H1 (cell line): ENCODE measurements at regions not wholly inside any gene's neighbourhood (a gene's known extent, or its start where the extent isn't known, plus 50 kb on each side); places are given as distances from the start of the nearest gene placed in this dataset.

Experiments
- CEBPB ChIP-seq: IDR thresholded peaks from 2 replicates; pipeline ENCODE4 v1.6.1; 2012; ENCODE audit warnings: low read depth, low read length
- EP300 ChIP-seq, 2 experiments: IDR thresholded peaks; 1 replicate in 1 of 2; 2 replicates in 1 of 2; pipeline ENCODE4 v1.6.1; 2011 to 2012; ENCODE audit warnings: low read depth in 2 of 2, low read length in 2 of 2, mild to moderate bottlenecking in 2 of 2, borderline replicate concordance in 1 of 2, inconsistent platforms in 1 of 2, moderate library complexity in 1 of 2
- EZH2 ChIP-seq: fragments of 200-600 bp; sonication (generic); IDR thresholded peaks from 2 replicates; pipeline ENCODE4 v1.7.1; 2012; ENCODE audit warnings: low read depth, mild to moderate bottlenecking, moderate library complexity, low read length, inconsistent platforms; ENCODE audit not compliant: severe bottlenecking
- POLR2A ChIP-seq, 2 experiments: IDR thresholded peaks; 1 replicate in 1 of 2; 2 replicates in 1 of 2; pipeline ENCODE4 v1.6.1; 2011; ENCODE audit warnings: low read depth in 2 of 2, low read length in 2 of 2, mild to moderate bottlenecking in 2 of 2; ENCODE audit errors: control extremely low read depth in 1 of 2
- POLR2AphosphoS5 ChIP-seq: IDR thresholded peaks from 2 replicates; pipeline ENCODE4 v1.6.1; 2011; ENCODE audit warnings: low read depth, low read length
- POU5F1 ChIP-seq: IDR thresholded peaks from 2 replicates; pipeline ENCODE4 v1.6.1; 2011; ENCODE audit warnings: low read depth, mild to moderate bottlenecking, low read length, moderate library complexity
- RAD21 ChIP-seq, 2 experiments: IDR thresholded peaks in 1 of 2; conservative IDR thresholded peaks in 1 of 2; 2 replicates each; pipeline ENCODE4 v1.6.1; 2011; ENCODE audit warnings: low read depth in 2 of 2, low read length in 2 of 2, improper control_type of control experiment in 1 of 2, inconsistent platforms in 1 of 2, mild to moderate bottlenecking in 1 of 2, moderate library complexity in 1 of 2
- TCF12 ChIP-seq: IDR thresholded peaks from 2 replicates; pipeline ENCODE4 v1.6.1; 2011; ENCODE audit warnings: low read depth, mild to moderate bottlenecking, low read length
- ZNF274 ChIP-seq: IDR thresholded peaks from 2 replicates; pipeline ENCODE4 v1.7.0; 2012; ENCODE audit warnings: low read length, borderline replicate concordance; ENCODE audit errors: extremely low read depth
- TF ChIP-seq, protein P1 (sequence below), 3 experiments: IDR thresholded peaks; 1 replicate in 2 of 3; 2 replicates in 1 of 3; pipeline versions ENCODE4 v1.5.1 to v1.6.1; 2011; ENCODE audit warnings: low read length in 3 of 3, mild to moderate bottlenecking in 3 of 3, inconsistent platforms in 2 of 3, low read depth in 1 of 3, moderate library complexity in 1 of 3; ENCODE audit not compliant: insufficient read depth in 1 of 3; ENCODE audit errors: control extremely low read depth in 1 of 3
- TF ChIP-seq, protein P2 (sequence below): IDR thresholded peaks from 2 replicates; pipeline ENCODE4 v1.6.1; 2011; ENCODE audit warnings: low read length, improper control_type of control experiment
- TF ChIP-seq, protein P3 (sequence below): IDR thresholded peaks from 2 replicates; pipeline ENCODE4 v1.6.1; 2012; ENCODE audit warnings: low read length, inconsistent platforms
- TF ChIP-seq, protein P4 (sequence below): IDR thresholded peaks from 2 replicates; pipeline ENCODE4 v1.6.1; 2012; ENCODE audit warnings: inconsistent platforms

DNA sequence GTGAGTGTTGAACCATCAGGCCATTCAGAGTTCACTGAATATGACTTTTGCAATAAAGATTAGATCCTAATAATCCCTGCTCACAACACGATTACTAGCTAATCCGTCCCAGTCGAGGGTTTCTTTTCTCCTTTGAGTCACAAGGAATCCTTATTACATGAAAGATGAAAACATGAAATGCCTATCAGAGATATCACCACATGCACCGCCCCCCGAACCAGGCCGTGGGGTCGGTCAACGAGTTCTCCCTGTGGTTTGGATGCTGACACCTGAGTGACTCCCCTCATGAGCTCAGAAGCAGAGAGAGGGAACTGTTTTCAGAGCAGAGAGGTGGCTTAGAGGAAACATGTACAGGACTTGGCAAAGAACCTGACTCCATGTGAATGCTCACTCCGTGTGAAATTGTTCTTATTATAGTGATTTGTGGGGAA is 263.3 kb downstream of the ETS1 start:
- TF ChIP-seq RAD21 (IDR thresholded peaks at IDR 0.05 in 1 of 2, conservative IDR thresholded peaks at IDR 0.05 in 1 of 2; ENCODE audit: low read depth in 2 of 2, low read length in 2 of 2) (no peak), POU5F1 (no peak), CEBPB (no peak), TCF12 (no peak), POLR2AphosphoS5 (no peak), POLR2A (IDR thresholded peaks at IDR 0.05; ENCODE audit: control extremely low read depth in 1 of 2, low read depth in 2 of 2, low read length in 2 of 2) (no peak), EZH2 (no peak), EP300 (IDR thresholded peaks at IDR 0.05; ENCODE audit: borderline replicate concordance in 1 of 2, low read depth in 2 of 2, low read length in 2 of 2) (no peak), ZNF274 (no peak)
- TF ChIP-seq, protein P1, sequence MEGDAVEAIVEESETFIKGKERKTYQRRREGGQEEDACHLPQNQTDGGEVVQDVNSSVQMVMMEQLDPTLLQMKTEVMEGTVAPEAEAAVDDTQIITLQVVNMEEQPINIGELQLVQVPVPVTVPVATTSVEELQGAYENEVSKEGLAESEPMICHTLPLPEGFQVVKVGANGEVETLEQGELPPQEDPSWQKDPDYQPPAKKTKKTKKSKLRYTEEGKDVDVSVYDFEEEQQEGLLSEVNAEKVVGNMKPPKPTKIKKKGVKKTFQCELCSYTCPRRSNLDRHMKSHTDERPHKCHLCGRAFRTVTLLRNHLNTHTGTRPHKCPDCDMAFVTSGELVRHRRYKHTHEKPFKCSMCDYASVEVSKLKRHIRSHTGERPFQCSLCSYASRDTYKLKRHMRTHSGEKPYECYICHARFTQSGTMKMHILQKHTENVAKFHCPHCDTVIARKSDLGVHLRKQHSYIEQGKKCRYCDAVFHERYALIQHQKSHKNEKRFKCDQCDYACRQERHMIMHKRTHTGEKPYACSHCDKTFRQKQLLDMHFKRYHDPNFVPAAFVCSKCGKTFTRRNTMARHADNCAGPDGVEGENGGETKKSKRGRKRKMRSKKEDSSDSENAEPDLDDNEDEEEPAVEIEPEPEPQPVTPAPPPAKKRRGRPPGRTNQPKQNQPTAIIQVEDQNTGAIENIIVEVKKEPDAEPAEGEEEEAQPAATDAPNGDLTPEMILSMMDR (IDR thresholded peaks at IDR 0.05; ENCODE audit: control extremely low read depth in 1 of 3, insufficient read depth in 1 of 3, low read depth in 1 of 3, low read length in 3 of 3) = no peak
- TF ChIP-seq, protein P2, sequence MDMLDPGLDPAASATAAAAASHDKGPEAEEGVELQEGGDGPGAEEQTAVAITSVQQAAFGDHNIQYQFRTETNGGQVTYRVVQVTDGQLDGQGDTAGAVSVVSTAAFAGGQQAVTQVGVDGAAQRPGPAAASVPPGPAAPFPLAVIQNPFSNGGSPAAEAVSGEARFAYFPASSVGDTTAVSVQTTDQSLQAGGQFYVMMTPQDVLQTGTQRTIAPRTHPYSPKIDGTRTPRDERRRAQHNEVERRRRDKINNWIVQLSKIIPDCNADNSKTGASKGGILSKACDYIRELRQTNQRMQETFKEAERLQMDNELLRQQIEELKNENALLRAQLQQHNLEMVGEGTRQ = no peak
- TF ChIP-seq, protein P3, sequence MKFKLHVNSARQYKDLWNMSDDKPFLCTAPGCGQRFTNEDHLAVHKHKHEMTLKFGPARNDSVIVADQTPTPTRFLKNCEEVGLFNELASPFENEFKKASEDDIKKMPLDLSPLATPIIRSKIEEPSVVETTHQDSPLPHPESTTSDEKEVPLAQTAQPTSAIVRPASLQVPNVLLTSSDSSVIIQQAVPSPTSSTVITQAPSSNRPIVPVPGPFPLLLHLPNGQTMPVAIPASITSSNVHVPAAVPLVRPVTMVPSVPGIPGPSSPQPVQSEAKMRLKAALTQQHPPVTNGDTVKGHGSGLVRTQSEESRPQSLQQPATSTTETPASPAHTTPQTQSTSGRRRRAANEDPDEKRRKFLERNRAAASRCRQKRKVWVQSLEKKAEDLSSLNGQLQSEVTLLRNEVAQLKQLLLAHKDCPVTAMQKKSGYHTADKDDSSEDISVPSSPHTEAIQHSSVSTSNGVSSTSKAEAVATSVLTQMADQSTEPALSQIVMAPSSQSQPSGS = no peak
- TF ChIP-seq, protein P4, sequence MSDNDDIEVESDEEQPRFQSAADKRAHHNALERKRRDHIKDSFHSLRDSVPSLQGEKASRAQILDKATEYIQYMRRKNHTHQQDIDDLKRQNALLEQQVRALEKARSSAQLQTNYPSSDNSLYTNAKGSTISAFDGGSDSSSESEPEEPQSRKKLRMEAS = no peak
